BE2C (cell line): ENCODE measurements at regions not wholly inside any gene's neighbourhood (a gene's known extent, or its start where the extent isn't known, plus 50 kb on each side); places are given as distances from the start of the nearest gene placed in this dataset.

Source experiments
- DNase-seq: peaks from one replicate; pipeline ENCODE4 v3.0.0-alpha.2; 2020
- H3K27me3 ChIP-seq: fragments of 250-450 bp; sonication (Bioruptor Pico); 2 replicates; pipeline ENCODE4 v1.5.1; 2020; ENCODE audit warnings: mild to moderate bottlenecking
- H3K36me3 ChIP-seq: fragments of 250-450 bp; sonication (Bioruptor Pico); 2 replicates; pipeline ENCODE4 v1.5.1; 2020; ENCODE audit warnings: mild to moderate bottlenecking
- H3K4me1 ChIP-seq: fragments of 250-450 bp; sonication (Bioruptor Pico); 2 replicates; pipeline ENCODE4 v1.5.1; 2020
- H3K4me3 ChIP-seq: 2 replicates; pipeline ENCODE4 v1.5.1; 2011; ENCODE audit warnings: low read depth, low read length
- H3K9me3 ChIP-seq: fragments of 250-450 bp; sonication (Bioruptor Pico); 2 replicates; pipeline ENCODE4 v1.5.1; 2020
- CTCF ChIP-seq: IDR thresholded peaks from 2 replicates; pipeline ENCODE4 v1.5.1; 2012; ENCODE audit warnings: mild to moderate bottlenecking, low read depth, low read length

GRCh38 chr13:47774671-47774994 is 226.4 kb downstream of the SUCLA2 start:
- Histone ChIP-seq H3K36me3 (no peaks in the 10 kb centered on the region), H3K4me3 (no peak overlapping the region), H3K4me1 (no peaks in the 10 kb centered on the region), H3K9me3 (no peaks in the 10 kb centered on the region), H3K27me3 (no peaks in the 10 kb centered on the region; the same call in 1 of the 2 replicates)
- TF ChIP-seq CTCF = no peak
- DNase-seq = no peak

- TF ChIP-seq CTCF = no peak
- no peaks in the 10 kb centered on the region for H3K36me3 ChIP-seq
- no peak for DNase-seq
These were observed 236.3 kb downstream of the SUCLA2 start for GRCh38 chr13:47764817-47765216.

GRCh38 chr13:47757466-47758080 is 243.5 kb downstream of the SUCLA2 start:
- Histone ChIP-seq H3K4me3 (no peak overlapping the region), H3K36me3 (no peaks in the 10 kb centered on the region), H3K4me1 (no peaks in the 10 kb centered on the region), H3K9me3 (no peaks in the 10 kb centered on the region), H3K27me3 (no peaks in the 10 kb centered on the region)
- no peak for TF ChIP-seq CTCF
- no peak for DNase-seq

More at GRCh38 chr13:47764817-47765216, 236.3 kb downstream of the SUCLA2 start:
- Histone ChIP-seq H3K9me3 (no peaks in the 10 kb centered on the region), H3K4me1 (no peaks in the 10 kb centered on the region), H3K4me3 (no peak overlapping the region), H3K27me3 (no peaks in the 10 kb centered on the region)

GRCh38 chr13:47747901-47748300 is 253.2 kb downstream of the SUCLA2 start:
- H3K4me1 ChIP-seq = no peaks in the 10 kb centered on the region
- TF ChIP-seq CTCF = no peak
- DNase-seq = no peak
- H3K9me3 ChIP-seq = no peaks in the 10 kb centered on the region
- H3K4me3 ChIP-seq = no peak overlapping the region
- H3K36me3 ChIP-seq = no peaks in the 10 kb centered on the region
- H3K27me3 ChIP-seq = peaks cover 8% of the 10 kb centered on the region; the same call in 1 of the 2 replicates

GRCh38 chr13:47726394-47726793 is 274.7 kb downstream of the SUCLA2 start:
- no peak overlapping the region for H3K4me3 ChIP-seq
- no peak for TF ChIP-seq CTCF
- H3K4me1 ChIP-seq = no peaks in the 10 kb centered on the region
- H3K27me3 ChIP-seq = no peaks in the 10 kb centered on the region; the same call in 1 of the 2 replicates
- no peaks in the 10 kb centered on the region for H3K9me3 ChIP-seq
- no peaks in the 10 kb centered on the region for H3K36me3 ChIP-seq
- no peak for DNase-seq

GRCh38 chr13:47723898-47724297 is 277.2 kb downstream of the SUCLA2 start:
- no peak for DNase-seq
- H3K9me3 ChIP-seq = no peaks in the 10 kb centered on the region
- no peaks in the 10 kb centered on the region for H3K36me3 ChIP-seq
- TF ChIP-seq CTCF = no peak
- H3K27me3 ChIP-seq = peaks cover 10% of the 10 kb centered on the region; the same call in 1 of the 2 replicates
- no peak overlapping the region for H3K4me3 ChIP-seq
- H3K4me1 ChIP-seq = no peaks in the 10 kb centered on the region
